CD4-positive, alpha-beta T cell (primary cell): ENCODE measurements at regions not wholly inside any gene's neighbourhood (a gene's known extent, or its start where the extent isn't known, plus 50 kb on each side); places are given as distances from the start of the nearest gene placed in this dataset.

Experiments
- ATAC-seq: fragments of 200-7000 bp; cut with Tn5 transposase; one replicate; pipeline ENCODE4 v1.10.0; 2022; ENCODE audit warnings: mild to moderate bottlenecking; ENCODE audit not compliant: poor library complexity
- CTCF ChIA-PET: fragments of 350-600 bp; sonication (Branson Sonifier 250); formaldehyde crosslinking; loops from one replicate; lab custom pipeline; 2021; ENCODE audit warnings: antibody characterized with exemption, inconsistent platforms; lab: Charles Lee
- POLR2A ChIA-PET: fragments of 350-600 bp; sonication (Branson Sonifier 250); formaldehyde crosslinking; loops from one replicate; lab custom pipeline; 2021; ENCODE audit warnings: antibody characterized with exemption, inconsistent platforms; lab: Charles Lee
- DNase-seq, 14 experiments: peaks; one replicate each; pipeline ENCODE4 v3.0.0-alpha.2; 2013 to 2020; ENCODE audit warnings: mixed read lengths in 2 of 14
- H3K27ac ChIP-seq, 2 donors: one replicate each; pipeline versions ENCODE4 v1.5.1 to v1.7.0; 2013; ENCODE audit warnings: low read length in 2 of 2, low read depth in 1 of 2, mild to moderate bottlenecking in 1 of 2
- H3K27me3 ChIP-seq, 2 experiments: 1 replicate in 1 of 2; 2 replicates in 1 of 2; pipeline versions ENCODE4 v1.6.1 to v1.7.0; 2013; ENCODE audit warnings: low read length in 2 of 2, control low read depth in 1 of 2, mild to moderate bottlenecking in 1 of 2, moderate library complexity in 1 of 2; ENCODE audit not compliant: insufficient read depth in 2 of 2, control insufficient read depth in 1 of 2
- H3K36me3 ChIP-seq: one replicate; pipeline ENCODE4 v1.6.1; 2013; ENCODE audit warnings: low read length, control low read depth; ENCODE audit not compliant: insufficient read depth
- H3K4me1 ChIP-seq: one replicate; pipeline ENCODE4 v1.6.1; 2013; ENCODE audit warnings: low read length, control low read depth; ENCODE audit not compliant: insufficient read depth
- H3K4me3 ChIP-seq: one replicate; pipeline ENCODE4 v1.5.1; 2013; ENCODE audit warnings: mild to moderate bottlenecking, low read length, moderate library complexity
- H3K9me3 ChIP-seq, 2 experiments: 1 replicate in 1 of 2; 2 replicates in 1 of 2; pipeline versions ENCODE4 v1.6.1 to v1.7.0; 2013; ENCODE audit warnings: low read length in 2 of 2, mild to moderate bottlenecking in 2 of 2, control low read depth in 1 of 2, moderate library complexity in 1 of 2; ENCODE audit not compliant: control insufficient read depth in 1 of 2, insufficient read depth in 1 of 2
- H3K27ac Mint-ChIP-seq: one replicate; pipeline ENCODE4 v1.8.0; 2020; ENCODE audit warnings: mixed read lengths
- H3K27me3 Mint-ChIP-seq: one replicate; pipeline ENCODE4 v1.8.0; 2021; ENCODE audit warnings: mixed read lengths
- H3K36me3 Mint-ChIP-seq: one replicate; pipeline ENCODE4 v1.8.0; 2021; ENCODE audit warnings: low read depth, mixed read lengths
- H3K4me1 Mint-ChIP-seq: one replicate; pipeline ENCODE4 v1.8.0; 2021; ENCODE audit warnings: low read depth, mixed read lengths
- H3K4me3 Mint-ChIP-seq: one replicate; pipeline ENCODE4 v1.8.0; 2020; ENCODE audit warnings: mild to moderate bottlenecking, mixed read lengths
- H3K9me3 Mint-ChIP-seq: one replicate; pipeline ENCODE4 v1.8.0; 2020; ENCODE audit warnings: mixed read lengths
- CTCF ChIP-seq: fragments of 200-600 bp; IDR thresholded peaks from one replicate; pipeline ENCODE4 v1.8.0; 2022; ENCODE audit warnings: antibody characterized with exemption, mild to moderate bottlenecking
- intact Hi-C, 2 experiments: fragments of 100-400 bp; cut with DNase I in 1 of 2; cut with micrococcal nuclease in 1 of 2; formaldehyde crosslinking; loops; one replicate each; pipeline versions ENCODE4 v1.15.1 to v1.9.0; 2023 to 2025; cut with DNase I, micrococcal nuclease

GRCh38 chr19:29021232-29021916 lies 191.6 kb downstream of the UQCRFS1 start:
- ATAC-seq, result no peak
- POLR2A ChIA-PET, result no interaction called here
- H3K36me3 Mint-ChIP-seq, result no peaks in the 10 kb centered on the region
- H3K27ac ChIP-seq, result no peak overlapping the region
- no peak overlapping the region for H3K4me3 Mint-ChIP-seq
- no peaks in the 10 kb centered on the region for H3K9me3 Mint-ChIP-seq
- H3K4me1 Mint-ChIP-seq, result no peaks in the 10 kb centered on the region
- no peak overlapping the region for H3K4me3 ChIP-seq
- H3K27me3 Mint-ChIP-seq, result peaks cover 10% of the 10 kb centered on the region
- no peak for TF ChIP-seq CTCF
- no peaks in the 10 kb centered on the region for H3K4me1 ChIP-seq
- intact Hi-C loops, result no loop called here
- H3K9me3 ChIP-seq, result peaks cover 0 to 17% of the 10 kb centered on the region in 2 experiments
- H3K27ac Mint-ChIP-seq, result no peak overlapping the region
- DNase-seq, result no peak
- CTCF ChIA-PET, result no interaction called here
- peaks cover 0 to 2% of the 10 kb centered on the region in 2 experiments for H3K27me3 ChIP-seq
- H3K36me3 ChIP-seq, result no peaks in the 10 kb centered on the region

- H3K9me3 ChIP-seq, result peaks cover 0 to 17% of the 10 kb centered on the region in 2 experiments
- peaks cover 0 to 2% of the 10 kb centered on the region in 2 experiments for H3K27me3 ChIP-seq
- DNase-seq (no peak), ATAC-seq (no peak)
- CTCF ChIA-PET, result no interaction called here
- Mint-ChIP-seq H3K4me1 (no peaks in the 10 kb centered on the region), H3K9me3 (no peaks in the 10 kb centered on the region), H3K27me3 (peaks cover 14% of the 10 kb centered on the region), H3K27ac (no peak overlapping the region), H3K36me3 (no peaks in the 10 kb centered on the region), H3K4me3 (no peak overlapping the region)
- intact Hi-C loops, result loop anchor here in 1 of 2 experiments (5.0 kb wide), 1 partner anchor 398 kb away; no protein-coding TSS in a partner anchor
- no peaks in the 10 kb centered on the region for H3K4me1 ChIP-seq
- no peak overlapping the region for H3K27ac ChIP-seq
- no peak for TF ChIP-seq CTCF
- no peak overlapping the region for H3K4me3 ChIP-seq
- H3K36me3 ChIP-seq, result no peaks in the 10 kb centered on the region
- POLR2A ChIA-PET, result no interaction called here
Measured at GRCh38 chr19:29019403-29019802, 193.5 kb downstream of the UQCRFS1 start.

- no peak overlapping the region for H3K4me3 ChIP-seq
- Mint-ChIP-seq H3K27ac (no peak overlapping the region), H3K4me3 (no peak overlapping the region), H3K27me3 (peaks cover 13% of the 10 kb centered on the region), H3K4me1 (no peaks in the 10 kb centered on the region), H3K36me3 (no peaks in the 10 kb centered on the region), H3K9me3 (no peaks in the 10 kb centered on the region)
- H3K27ac ChIP-seq, result no peak overlapping the region
- ChIA-PET CTCF (no interaction called here), POLR2A (no interaction called here)
- DNase-seq (no peak), ATAC-seq (no peak)
- peaks cover 0 to 2% of the 10 kb centered on the region in 2 experiments for H3K27me3 ChIP-seq
- no peaks in the 10 kb centered on the region for H3K4me1 ChIP-seq
- intact Hi-C loops, result loop anchor here in 1 of 2 experiments (5.0 kb wide), 1 partner anchor 399 kb away; no protein-coding TSS in a partner anchor
- peaks cover 0 to 17% of the 10 kb centered on the region in 2 experiments for H3K9me3 ChIP-seq
- no peaks in the 10 kb centered on the region for H3K36me3 ChIP-seq
- no peak for TF ChIP-seq CTCF
Measured at GRCh38 chr19:29018542-29018941, 194.4 kb downstream of the UQCRFS1 start.
